ENCODE measurements at regions not wholly inside any gene's neighbourhood (a gene's known extent, or its start where the extent isn't known, plus 50 kb on each side); places are given as distances from the start of the nearest gene placed in this dataset.
A peak's percentile ranks its signal among the peaks of the same experiment; 100 is the strongest.

DNA sequence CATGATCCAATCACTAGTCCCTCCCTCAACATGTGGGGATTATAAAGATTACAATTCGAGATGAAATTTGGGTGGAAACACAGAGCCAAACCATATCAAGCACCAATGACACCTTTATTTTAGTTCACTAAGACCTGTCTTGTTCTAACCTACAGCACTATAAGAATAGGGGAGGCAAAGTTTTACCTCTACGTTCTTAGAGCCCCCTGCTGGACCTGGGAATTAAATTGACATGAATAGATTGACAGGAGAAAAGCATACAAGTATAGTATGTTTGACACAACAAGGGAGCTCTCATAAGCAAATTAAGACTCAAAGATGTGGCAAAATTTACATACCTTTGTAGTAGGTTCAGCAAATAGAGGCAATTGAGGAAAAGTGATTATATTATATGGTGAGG lies 974.4 kb upstream of the ALCAM start:
- TF ChIP-seq, protein P1, sequence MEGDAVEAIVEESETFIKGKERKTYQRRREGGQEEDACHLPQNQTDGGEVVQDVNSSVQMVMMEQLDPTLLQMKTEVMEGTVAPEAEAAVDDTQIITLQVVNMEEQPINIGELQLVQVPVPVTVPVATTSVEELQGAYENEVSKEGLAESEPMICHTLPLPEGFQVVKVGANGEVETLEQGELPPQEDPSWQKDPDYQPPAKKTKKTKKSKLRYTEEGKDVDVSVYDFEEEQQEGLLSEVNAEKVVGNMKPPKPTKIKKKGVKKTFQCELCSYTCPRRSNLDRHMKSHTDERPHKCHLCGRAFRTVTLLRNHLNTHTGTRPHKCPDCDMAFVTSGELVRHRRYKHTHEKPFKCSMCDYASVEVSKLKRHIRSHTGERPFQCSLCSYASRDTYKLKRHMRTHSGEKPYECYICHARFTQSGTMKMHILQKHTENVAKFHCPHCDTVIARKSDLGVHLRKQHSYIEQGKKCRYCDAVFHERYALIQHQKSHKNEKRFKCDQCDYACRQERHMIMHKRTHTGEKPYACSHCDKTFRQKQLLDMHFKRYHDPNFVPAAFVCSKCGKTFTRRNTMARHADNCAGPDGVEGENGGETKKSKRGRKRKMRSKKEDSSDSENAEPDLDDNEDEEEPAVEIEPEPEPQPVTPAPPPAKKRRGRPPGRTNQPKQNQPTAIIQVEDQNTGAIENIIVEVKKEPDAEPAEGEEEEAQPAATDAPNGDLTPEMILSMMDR (IDR thresholded peaks at IDR 0.05; ENCODE audit: low read depth, low read length), result no peak
- H3K4me3 ChIP-seq (replicated peaks in 1 of 2; ENCODE audit: low read depth in 2 of 2, low read length in 2 of 2), result no peak overlapping the region
- no peak for DNase-seq (ENCODE audit: low read depth in 2 of 2)

DNA sequence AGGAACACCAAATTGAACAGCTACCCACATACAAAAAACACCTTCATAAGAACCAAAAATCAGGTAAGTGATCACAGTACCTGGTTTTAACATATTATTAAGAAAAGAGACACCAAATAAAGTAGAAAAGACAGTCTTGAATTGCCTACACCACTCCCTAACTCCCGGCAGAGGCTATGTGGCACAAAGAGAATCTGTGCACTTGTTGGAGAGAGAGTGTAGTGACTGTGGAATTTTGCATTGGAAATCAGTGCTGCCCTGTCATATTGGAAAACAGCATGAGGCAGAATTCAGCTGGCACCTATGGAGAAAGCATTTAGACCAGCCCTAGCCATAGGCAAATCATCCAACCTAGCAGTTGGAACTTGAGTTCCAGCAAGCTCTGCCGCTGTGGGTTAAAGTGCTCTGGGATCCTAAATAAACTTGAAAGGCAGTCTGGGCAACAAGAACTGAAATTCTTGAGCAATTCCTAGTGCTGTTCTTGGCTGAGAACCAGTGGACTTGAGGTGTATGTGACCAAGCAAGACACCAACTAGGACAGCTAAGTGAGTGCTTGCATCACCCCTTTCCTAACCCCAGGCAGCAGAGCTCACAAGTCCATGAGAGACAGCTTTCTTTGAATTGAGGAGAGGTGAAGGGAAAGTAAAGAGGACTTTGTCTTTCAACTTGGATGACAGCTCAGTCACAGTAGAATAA lies 969.6 kb upstream of the ALCAM start:
- DNase-seq (ENCODE audit: low read depth in 2 of 2), result peak; percentile 4 to 52
- H3K4me3 ChIP-seq (replicated peaks in 1 of 2; ENCODE audit: low read depth in 2 of 2, low read length in 2 of 2), result no peak overlapping the region
- TF ChIP-seq, protein P1 (IDR thresholded peaks at IDR 0.05; ENCODE audit: low read depth, low read length), result no peak

DNA sequence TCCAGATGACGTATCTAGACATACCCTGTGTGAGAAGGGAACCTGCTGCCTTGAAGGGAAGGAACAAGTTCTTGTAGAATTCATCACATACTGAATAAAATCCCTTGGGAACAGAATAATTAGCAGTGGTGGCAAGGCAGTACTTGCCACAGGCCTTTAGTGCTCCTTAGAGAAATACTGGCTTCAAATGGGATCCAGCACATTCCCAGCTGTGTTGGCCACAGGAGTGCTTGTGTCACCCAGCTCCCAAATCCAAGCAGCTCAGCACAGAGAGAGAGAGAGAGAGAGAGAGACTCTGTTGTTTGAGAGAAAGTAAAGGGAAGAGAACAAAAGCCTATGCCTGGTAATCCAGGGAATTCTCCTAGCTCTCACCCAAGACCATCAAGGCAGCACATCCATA lies 969.0 kb upstream of the ALCAM start:
- no peak overlapping the region for H3K4me3 ChIP-seq (replicated peaks in 1 of 2; ENCODE audit: low read depth in 2 of 2, low read length in 2 of 2)
- no peak for DNase-seq (ENCODE audit: low read depth in 2 of 2)
- TF ChIP-seq, protein P1 (IDR thresholded peaks at IDR 0.05; ENCODE audit: low read depth, low read length), result no peak

DNA sequence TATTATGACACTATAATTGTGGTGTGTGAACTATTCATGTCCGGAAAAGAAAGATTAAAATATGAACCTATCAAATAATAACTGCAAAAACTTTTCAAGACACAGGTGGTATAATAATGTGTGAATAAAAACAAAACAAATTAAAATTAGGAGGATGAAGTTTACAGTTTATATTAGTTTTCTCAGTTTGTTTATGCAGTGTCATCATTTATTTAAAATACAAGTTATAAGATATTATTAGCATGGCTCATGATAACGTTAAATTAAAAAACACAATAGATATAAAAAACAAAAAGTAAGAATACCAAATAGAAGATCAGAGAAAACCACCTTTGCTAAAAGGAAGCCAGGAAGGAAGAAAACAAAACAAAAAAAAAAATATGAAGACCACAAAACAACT lies 963.8 kb upstream of the ALCAM start:
- H3K4me3 ChIP-seq (replicated peaks in 1 of 2; ENCODE audit: low read depth in 2 of 2, low read length in 2 of 2), result no peak overlapping the region
- TF ChIP-seq, protein P1 (IDR thresholded peaks at IDR 0.05; ENCODE audit: low read depth, low read length), result no peak
- no peak for DNase-seq (ENCODE audit: low read depth in 2 of 2)

DNA sequence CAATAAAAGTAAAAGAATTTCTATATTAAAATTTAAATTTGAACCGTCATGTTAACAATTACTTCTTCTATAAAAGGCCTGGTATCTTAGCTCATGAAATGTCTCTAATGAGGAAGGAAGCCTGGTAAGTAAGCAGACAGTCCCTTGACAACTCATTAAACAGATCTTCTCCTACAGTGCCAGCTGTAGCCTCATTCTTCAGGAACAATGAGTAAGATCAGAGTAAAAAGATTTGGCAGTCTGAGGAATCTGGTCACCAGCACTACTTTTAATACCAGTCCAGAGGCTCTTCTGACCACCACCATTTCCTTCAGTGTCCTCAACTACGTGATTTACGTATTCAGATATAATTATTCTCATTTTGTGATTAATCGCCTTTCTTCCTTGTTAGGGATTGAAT lies 955.0 kb upstream of the ALCAM start:
- no peak for DNase-seq (ENCODE audit: low read depth in 2 of 2)
- TF ChIP-seq, protein P1 (IDR thresholded peaks at IDR 0.05; ENCODE audit: low read depth, low read length), result no peak
- no peak overlapping the region for H3K4me3 ChIP-seq (replicated peaks in 1 of 2; ENCODE audit: low read depth in 2 of 2, low read length in 2 of 2)

DNA sequence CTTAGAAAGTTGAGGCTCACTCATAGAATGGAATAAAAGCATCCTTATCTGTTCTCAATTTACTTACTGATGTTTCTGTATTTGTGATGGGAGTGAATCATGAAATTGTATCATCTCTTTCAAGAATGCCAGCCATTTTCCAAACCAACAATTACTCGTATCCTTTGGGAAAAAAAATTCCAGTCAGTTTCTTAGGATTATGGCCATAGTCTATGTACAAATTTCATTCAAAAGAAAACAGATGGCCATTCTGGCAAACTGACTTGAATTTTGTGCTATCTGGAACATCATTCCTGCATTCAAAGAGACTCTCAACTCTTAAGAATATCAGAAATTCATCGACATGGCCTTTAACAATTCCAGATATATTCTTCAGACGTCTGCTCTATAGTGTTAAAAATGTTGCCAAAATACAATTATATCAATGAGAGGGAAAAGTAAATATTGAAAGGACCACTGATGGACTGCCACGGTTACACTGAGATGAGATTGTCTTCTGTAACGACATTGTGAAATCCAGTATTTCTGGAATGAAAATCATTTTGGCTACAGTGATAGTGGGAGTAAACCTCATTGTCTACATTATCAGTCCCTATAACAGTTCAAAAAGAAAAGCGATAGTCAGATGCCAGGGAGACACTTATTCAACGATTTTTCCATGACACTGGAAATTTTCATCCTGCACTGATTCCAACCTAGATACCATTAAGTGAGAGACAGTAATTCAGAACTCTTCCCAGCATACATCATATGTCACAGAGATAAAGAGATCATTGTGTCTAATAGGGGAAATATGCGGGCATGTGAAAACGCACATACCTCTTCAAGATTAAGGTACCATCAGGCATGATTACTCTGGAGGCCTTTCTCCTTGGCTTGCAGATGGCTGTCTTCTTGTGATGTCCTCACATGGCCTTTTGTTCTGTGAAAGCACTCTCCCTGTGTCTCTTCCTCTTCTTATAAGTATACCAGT lies 953.8 kb upstream of the ALCAM start:
- H3K4me3 ChIP-seq (replicated peaks in 1 of 2; ENCODE audit: low read depth in 2 of 2, low read length in 2 of 2), result no peak overlapping the region
- TF ChIP-seq, protein P1 (IDR thresholded peaks at IDR 0.05; ENCODE audit: low read depth, low read length), result no peak
- peak in 1 of 2 donors; percentile 2 for DNase-seq (ENCODE audit: low read depth in 2 of 2)
